ENCODE measurements at regions not wholly inside any gene's neighbourhood (a gene's known extent, or its start where the extent isn't known, plus 50 kb on each side); places are given as distances from the start of the nearest gene placed in this dataset.
A peak's percentile ranks its signal among the peaks of the same experiment; 100 is the strongest.

DNA sequence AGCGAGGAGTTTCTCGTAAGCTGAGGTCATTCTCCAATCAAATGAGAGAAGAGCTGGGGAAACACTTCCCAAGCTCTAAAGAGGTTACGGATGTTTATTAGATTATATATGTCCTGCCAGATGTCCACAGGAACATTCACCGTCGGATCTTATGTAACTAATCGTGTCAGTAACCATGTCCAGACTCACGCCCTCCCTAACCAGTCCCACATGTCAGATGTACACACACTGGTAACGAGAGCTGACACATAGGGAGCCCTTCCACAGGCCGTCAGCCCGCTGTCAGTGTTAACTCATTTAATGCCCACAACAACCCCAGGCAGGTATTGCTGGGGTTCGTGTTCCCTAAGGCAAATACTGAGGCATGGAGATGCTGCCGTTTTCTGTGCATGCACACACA is 223.7 kb upstream of the RTL1 start:
- peaks cover 3% of the 10 kb centered on the region for H3K9me3 ChIP-seq (ENCODE audit: control insufficient read depth, low read length)
- peaks cover 57% of the 10 kb centered on the region for H3K27me3 ChIP-seq (replicated peaks; ENCODE audit: control insufficient read depth, insufficient read depth, low read length)
- DNase-seq (ENCODE audit: low read depth) = peak; percentile 7
- no peaks in the 10 kb centered on the region for H3K36me3 ChIP-seq (ENCODE audit: control insufficient read depth, insufficient read depth, low read length, severe bottlenecking)
- no peaks in the 10 kb centered on the region for H3K4me1 ChIP-seq (ENCODE audit: control insufficient read depth, insufficient read depth, low read length)
- H3K4me3 ChIP-seq (ENCODE audit: low read length) = no peak overlapping the region
- H3K9ac ChIP-seq (ENCODE audit: low read length) = no peak overlapping the region

- H3K27me3 ChIP-seq (replicated peaks; ENCODE audit: control insufficient read depth, insufficient read depth, low read length) = peaks cover 57% of the 10 kb centered on the region
- no peaks in the 10 kb centered on the region for H3K36me3 ChIP-seq (ENCODE audit: control insufficient read depth, insufficient read depth, low read length, severe bottlenecking)
- peaks cover 3% of the 10 kb centered on the region for H3K9me3 ChIP-seq (ENCODE audit: control insufficient read depth, low read length)
- no peak overlapping the region for H3K9ac ChIP-seq (ENCODE audit: low read length)
- no peak overlapping the region for H3K4me3 ChIP-seq (ENCODE audit: low read length)
- no peaks in the 10 kb centered on the region for H3K4me1 ChIP-seq (ENCODE audit: control insufficient read depth, insufficient read depth, low read length)
- no peak for DNase-seq (ENCODE audit: low read depth)
Measured at GRCh38 chr14:101128478-101129321, 225.2 kb upstream of the RTL1 start.

GRCh38 chr14:101129521-101130167 is 226.1 kb upstream of the RTL1 start:
- no peak overlapping the region for H3K4me3 ChIP-seq (ENCODE audit: low read length)
- H3K27me3 ChIP-seq (replicated peaks; ENCODE audit: control insufficient read depth, insufficient read depth, low read length) = peaks cover 48% of the 10 kb centered on the region
- no peaks in the 10 kb centered on the region for H3K36me3 ChIP-seq (ENCODE audit: control insufficient read depth, insufficient read depth, low read length, severe bottlenecking)
- H3K9me3 ChIP-seq (ENCODE audit: control insufficient read depth, low read length) = peaks cover 3% of the 10 kb centered on the region
- no peak for DNase-seq (ENCODE audit: low read depth)
- no peaks in the 10 kb centered on the region for H3K4me1 ChIP-seq (ENCODE audit: control insufficient read depth, insufficient read depth, low read length)
- no peak overlapping the region for H3K9ac ChIP-seq (ENCODE audit: low read length)

DNA sequence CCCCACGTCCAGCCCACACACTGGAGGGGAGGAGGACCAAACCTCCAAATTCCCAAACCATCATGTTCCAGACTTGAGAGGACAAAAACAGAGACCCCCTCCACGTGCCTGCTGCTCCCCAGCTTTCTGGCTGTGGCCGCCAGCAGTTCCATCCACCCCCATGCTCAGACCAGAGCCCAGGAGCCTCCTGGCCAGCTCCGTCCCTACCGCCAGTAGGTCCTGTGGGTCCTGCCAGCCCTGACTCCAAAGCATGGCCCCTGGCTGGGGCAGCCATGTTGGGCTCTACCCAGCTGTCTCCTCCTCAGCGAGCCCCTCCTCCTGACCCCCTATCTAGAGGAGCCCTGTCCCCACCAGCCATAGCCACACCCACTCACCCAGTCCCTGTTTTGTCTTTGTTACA is 227.3 kb upstream of the RTL1 start:
- Histone ChIP-seq H3K36me3 (ENCODE audit: control insufficient read depth, insufficient read depth, low read length, severe bottlenecking) (no peaks in the 10 kb centered on the region), H3K4me1 (ENCODE audit: control insufficient read depth, insufficient read depth, low read length) (no peaks in the 10 kb centered on the region), H3K9me3 (ENCODE audit: control insufficient read depth, low read length) (peaks cover 3% of the 10 kb centered on the region), H3K27me3 (replicated peaks; ENCODE audit: control insufficient read depth, insufficient read depth, low read length) (peaks cover 40% of the 10 kb centered on the region), H3K4me3 (ENCODE audit: low read length) (no peak overlapping the region), H3K9ac (ENCODE audit: low read length) (no peak overlapping the region)
- DNase-seq (ENCODE audit: low read depth) = no peak

- no peak overlapping the region for H3K9ac ChIP-seq (ENCODE audit: low read length)
- no peak overlapping the region for H3K4me3 ChIP-seq (ENCODE audit: low read length)
- peaks cover 3% of the 10 kb centered on the region for H3K9me3 ChIP-seq (ENCODE audit: control insufficient read depth, low read length)
- H3K4me1 ChIP-seq (ENCODE audit: control insufficient read depth, insufficient read depth, low read length) = no peaks in the 10 kb centered on the region
- H3K27me3 ChIP-seq (replicated peaks; ENCODE audit: control insufficient read depth, insufficient read depth, low read length) = peaks cover 33% of the 10 kb centered on the region
- no peaks in the 10 kb centered on the region for H3K36me3 ChIP-seq (ENCODE audit: control insufficient read depth, insufficient read depth, low read length, severe bottlenecking)
- DNase-seq (ENCODE audit: low read depth) = no peak
Measured at GRCh38 chr14:101131451-101131916, 228.0 kb upstream of the RTL1 start.

DNA sequence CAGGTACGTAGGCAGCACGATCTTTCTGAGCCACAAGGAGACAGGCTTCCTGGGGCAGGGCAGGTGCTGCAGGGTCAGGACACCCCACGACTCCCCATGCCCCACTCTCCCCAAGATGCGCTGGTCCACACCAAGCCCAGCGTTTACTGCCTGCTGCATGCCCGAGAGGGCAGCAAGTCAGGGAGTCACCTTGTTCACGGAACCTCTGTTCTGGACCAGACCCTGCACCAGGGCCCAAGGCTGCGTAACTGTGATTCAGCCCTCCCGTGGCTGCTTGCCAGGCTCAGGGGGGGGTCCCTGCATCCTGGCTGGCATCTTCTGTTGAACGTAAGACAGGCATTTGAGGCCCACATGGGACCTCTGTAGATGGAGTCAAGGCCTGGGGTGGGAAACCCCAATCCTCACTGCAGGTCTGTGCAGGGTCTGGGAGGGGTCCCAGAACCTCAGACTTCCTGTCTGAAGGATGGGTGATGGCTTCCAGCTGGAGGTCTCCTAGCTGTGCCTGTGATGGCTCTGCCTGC is 228.6 kb upstream of the RTL1 start:
- H3K4me1 ChIP-seq (ENCODE audit: control insufficient read depth, insufficient read depth, low read length) = no peaks in the 10 kb centered on the region
- peaks cover 3% of the 10 kb centered on the region for H3K9me3 ChIP-seq (ENCODE audit: control insufficient read depth, low read length)
- peaks cover 27% of the 10 kb centered on the region for H3K27me3 ChIP-seq (replicated peaks; ENCODE audit: control insufficient read depth, insufficient read depth, low read length)
- no peak overlapping the region for H3K4me3 ChIP-seq (ENCODE audit: low read length)
- no peak overlapping the region for H3K9ac ChIP-seq (ENCODE audit: low read length)
- no peak for DNase-seq (ENCODE audit: low read depth)
- no peaks in the 10 kb centered on the region for H3K36me3 ChIP-seq (ENCODE audit: control insufficient read depth, insufficient read depth, low read length, severe bottlenecking)

- Histone ChIP-seq H3K4me3 (ENCODE audit: low read length) (no peak overlapping the region), H3K9me3 (ENCODE audit: control insufficient read depth, low read length) (peaks cover 3% of the 10 kb centered on the region)
- DNase-seq (ENCODE audit: low read depth) = no peak
Measured at GRCh38 chr14:101132588-101132987, 229.1 kb upstream of the RTL1 start.

GRCh38 chr14:101133068-101133467 is 229.5 kb upstream of the RTL1 start:
- no peaks in the 10 kb centered on the region for H3K4me1 ChIP-seq (ENCODE audit: control insufficient read depth, insufficient read depth, low read length)
- H3K9ac ChIP-seq (ENCODE audit: low read length) = no peak overlapping the region
- no peak overlapping the region for H3K4me3 ChIP-seq (ENCODE audit: low read length)
- no peaks in the 10 kb centered on the region for H3K36me3 ChIP-seq (ENCODE audit: control insufficient read depth, insufficient read depth, low read length, severe bottlenecking)
- H3K9me3 ChIP-seq (ENCODE audit: control insufficient read depth, low read length) = no peaks in the 10 kb centered on the region
- H3K27me3 ChIP-seq (replicated peaks; ENCODE audit: control insufficient read depth, insufficient read depth, low read length) = peaks cover 17% of the 10 kb centered on the region
- DNase-seq (ENCODE audit: low read depth) = no peak

More at GRCh38 chr14:101132588-101132987, 229.1 kb upstream of the RTL1 start:
- Histone ChIP-seq H3K36me3 (ENCODE audit: control insufficient read depth, insufficient read depth, low read length, severe bottlenecking) (no peaks in the 10 kb centered on the region), H3K27me3 (replicated peaks; ENCODE audit: control insufficient read depth, insufficient read depth, low read length) (peaks cover 22% of the 10 kb centered on the region), H3K4me1 (ENCODE audit: control insufficient read depth, insufficient read depth, low read length) (no peaks in the 10 kb centered on the region), H3K9ac (ENCODE audit: low read length) (no peak overlapping the region)

DNA sequence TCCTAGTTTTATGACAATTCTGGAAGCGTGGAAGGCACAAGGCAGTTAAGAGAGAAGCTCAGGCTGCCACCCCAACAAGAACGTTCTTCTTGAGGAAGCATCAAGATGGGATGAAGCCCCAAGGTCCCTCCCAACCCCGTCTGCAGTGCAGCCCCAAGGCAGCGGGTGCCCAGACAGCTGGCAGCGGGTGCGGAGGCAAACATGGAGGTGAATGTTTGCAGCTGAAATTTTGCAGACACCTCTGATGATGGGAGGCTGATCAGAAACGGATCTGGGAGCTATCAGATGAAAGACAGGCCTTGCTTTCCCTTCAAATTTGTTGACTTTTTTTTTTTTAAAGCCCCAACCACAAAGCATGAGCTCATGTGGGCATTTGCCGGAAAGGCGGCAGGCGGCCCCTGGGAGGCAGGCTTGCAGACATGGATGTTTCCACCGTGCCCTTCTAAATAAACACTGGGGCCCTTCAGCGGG is 230.7 kb upstream of the RTL1 start:
- H3K9ac ChIP-seq (ENCODE audit: low read length) = no peak overlapping the region
- peaks cover 11% of the 10 kb centered on the region for H3K27me3 ChIP-seq (replicated peaks; ENCODE audit: control insufficient read depth, insufficient read depth, low read length)
- no peaks in the 10 kb centered on the region for H3K36me3 ChIP-seq (ENCODE audit: control insufficient read depth, insufficient read depth, low read length, severe bottlenecking)
- DNase-seq (ENCODE audit: low read depth) = peak; percentile 6
- no peaks in the 10 kb centered on the region for H3K4me1 ChIP-seq (ENCODE audit: control insufficient read depth, insufficient read depth, low read length)
- no peak overlapping the region for H3K4me3 ChIP-seq (ENCODE audit: low read length)
- H3K9me3 ChIP-seq (ENCODE audit: control insufficient read depth, low read length) = no peaks in the 10 kb centered on the region

- no peaks in the 10 kb centered on the region for H3K36me3 ChIP-seq (ENCODE audit: control insufficient read depth, insufficient read depth, low read length, severe bottlenecking)
- H3K9me3 ChIP-seq (ENCODE audit: control insufficient read depth, low read length) = no peaks in the 10 kb centered on the region
- H3K4me3 ChIP-seq (ENCODE audit: low read length) = no peak overlapping the region
- no peak for DNase-seq (ENCODE audit: low read depth)
- H3K4me1 ChIP-seq (ENCODE audit: control insufficient read depth, insufficient read depth, low read length) = no peaks in the 10 kb centered on the region
- peaks cover 7% of the 10 kb centered on the region for H3K27me3 ChIP-seq (replicated peaks; ENCODE audit: control insufficient read depth, insufficient read depth, low read length)
- no peak overlapping the region for H3K9ac ChIP-seq (ENCODE audit: low read length)
Measured at GRCh38 chr14:101134851-101135433, 231.4 kb upstream of the RTL1 start.

All from adipocyte (in vitro differentiated cells).